CD14-positive monocyte (primary cell): ENCODE measurements at regions not wholly inside any gene's neighbourhood (a gene's known extent, or its start where the extent isn't known, plus 50 kb on each side); places are given as distances from the start of the nearest gene placed in this dataset.
A peak's percentile ranks its signal among the peaks of the same experiment; 100 is the strongest.

ENCODE experiments used
- DNase-seq, 3 donors: peaks; one replicate each; pipeline ENCODE4 v3.0.0-alpha.2; 2011 to 2022
- H2AFZ ChIP-seq: 2 replicates; pipeline ENCODE4 v1.6.0; 2012; ENCODE audit warnings: mild to moderate bottlenecking, low read depth, low read length, inconsistent platforms; ENCODE audit not compliant: insufficient read depth, poor library complexity, severe bottlenecking
- H3K27ac ChIP-seq, 2 donors: 1 replicate in 1 of 2; 2 replicates in 1 of 2; pipeline ENCODE4 v1.5.1; 2012 to 2013; ENCODE audit warnings: low read length in 2 of 2, control low read depth in 1 of 2, inconsistent platforms in 1 of 2, low read depth in 1 of 2, mild to moderate bottlenecking in 1 of 2
- H3K27me3 ChIP-seq, 2 donors: one replicate each; pipeline versions ENCODE4 v1.6.0 to v1.6.1; 2011 to 2013; ENCODE audit warnings: low read length in 2 of 2; ENCODE audit not compliant: control insufficient read depth in 2 of 2, insufficient read depth in 2 of 2
- H3K36me3 ChIP-seq, 2 donors: replicated peaks in 1 of 2; 1 replicate in 1 of 2; 2 replicates in 1 of 2; pipeline versions ENCODE4 v1.5.1 to v1.6.1; 2012 to 2013; ENCODE audit warnings: low read length in 2 of 2, control low read depth in 1 of 2, inconsistent platforms in 1 of 2, mild to moderate bottlenecking in 1 of 2; ENCODE audit not compliant: insufficient read depth in 2 of 2, control insufficient read depth in 1 of 2
- H3K4me1 ChIP-seq, 2 donors: 1 replicate in 1 of 2; 2 replicates in 1 of 2; pipeline versions ENCODE4 v1.5.1 to v1.6.1; 2012 to 2013; ENCODE audit warnings: low read length in 2 of 2, control low read depth in 1 of 2, inconsistent platforms in 1 of 2, mild to moderate bottlenecking in 1 of 2, moderate library complexity in 1 of 2; ENCODE audit not compliant: insufficient read depth in 2 of 2, control insufficient read depth in 1 of 2
- H3K4me2 ChIP-seq: replicated peaks from 2 replicates; pipeline ENCODE3; 2012; ENCODE audit warnings: low read length, moderate library complexity, mild to moderate bottlenecking; ENCODE audit not compliant: poor library complexity, severe bottlenecking; ENCODE audit errors: extremely low read depth
- H3K4me3 ChIP-seq, 3 experiments: fragments of 200-600 bp in 1 of 3; sonication (generic) in 1 of 3; replicated peaks in 1 of 3; 1 replicate in 2 of 3; 2 replicates in 1 of 3; pipeline ENCODE4 v1.5.1; 2011 to 2013; ENCODE audit warnings: low read length in 3 of 3, mild to moderate bottlenecking in 3 of 3, control low read depth in 2 of 3, low read depth in 2 of 3, inconsistent platforms in 1 of 3, moderate library complexity in 1 of 3
- H3K79me2 ChIP-seq: 2 replicates; pipeline ENCODE4 v1.6.0; 2012; ENCODE audit warnings: mild to moderate bottlenecking, control low read depth, inconsistent platforms, low read length, moderate library complexity; ENCODE audit not compliant: insufficient read depth
- H3K9ac ChIP-seq: 2 replicates; pipeline ENCODE4 v1.6.0; 2017; ENCODE audit warnings: low read length, mild to moderate bottlenecking; ENCODE audit not compliant: insufficient read depth, poor library complexity, severe bottlenecking
- H3K9me3 ChIP-seq, 2 donors: replicated peaks in 1 of 2; 1 replicate in 1 of 2; 2 replicates in 1 of 2; pipeline versions ENCODE4 v1.5.1 to v1.6.1; 2012 to 2013; ENCODE audit warnings: low read length in 2 of 2, control low read depth in 1 of 2; ENCODE audit not compliant: control insufficient read depth in 1 of 2, insufficient read depth in 1 of 2
- H4K20me1 ChIP-seq: 2 replicates; pipeline ENCODE4 v1.6.0; 2012; ENCODE audit warnings: mild to moderate bottlenecking, low read length, control low read depth, moderate library complexity; ENCODE audit not compliant: insufficient read depth
- H3K27ac Mint-ChIP-seq, 7 donors: one replicate each; pipeline ENCODE4 v1.8.0; 2020; ENCODE audit warnings: mild to moderate bottlenecking in 7 of 7, mixed read lengths in 7 of 7, moderate library complexity in 6 of 7, inconsistent platforms in 2 of 7
- H3K27me3 Mint-ChIP-seq, 3 donors: one replicate each; pipeline ENCODE4 v1.8.0; 2021 to 2022; ENCODE audit warnings: low read depth in 3 of 3, mild to moderate bottlenecking in 3 of 3, mixed read lengths in 3 of 3, moderate library complexity in 3 of 3, inconsistent platforms in 1 of 3
- H3K36me3 Mint-ChIP-seq, 2 donors: one replicate each; pipeline ENCODE4 v1.8.0; 2020; ENCODE audit warnings: mixed read lengths in 2 of 2, inconsistent platforms in 1 of 2, mild to moderate bottlenecking in 1 of 2
- H3K4me1 Mint-ChIP-seq: one replicate; pipeline ENCODE4 v1.8.0; 2020; ENCODE audit warnings: mild to moderate bottlenecking, mixed read lengths
- H3K4me3 Mint-ChIP-seq, 2 donors: one replicate each; pipeline ENCODE4 v1.8.0; 2020; ENCODE audit warnings: mild to moderate bottlenecking in 2 of 2, mixed read lengths in 2 of 2, moderate library complexity in 1 of 2
- H3K9me3 Mint-ChIP-seq, 7 donors: one replicate each; pipeline ENCODE4 v1.8.0; 2020 to 2022; ENCODE audit warnings: mixed read lengths in 7 of 7, mild to moderate bottlenecking in 6 of 7, moderate library complexity in 6 of 7, inconsistent platforms in 2 of 7
- CTCF ChIP-seq: fragments of 200-600 bp; IDR thresholded peaks from one replicate; pipeline ENCODE4 v1.8.0; 2022; ENCODE audit warnings: antibody characterized with exemption, mild to moderate bottlenecking
- WGBS: methylation state at CpG from one replicate; pipeline ENCODE4 v1.1.5; 2013; ENCODE audit warnings: missing lambda C conversion rate; ENCODE audit not compliant: insufficient coverage; 5-methylcytosine and 5-hydroxymethylcytosine counted together
- intact Hi-C, 2 donors: fragments of 100-400 bp; cut with micrococcal nuclease; formaldehyde crosslinking; loops; one replicate each; pipeline versions ENCODE4 v1.15.0 to v1.15.1; 2023

GRCh38 chr12:130031571-130032189, 127.9 kb upstream of the TMEM132D start:
- Histone ChIP-seq H4K20me1 (no peaks in the 10 kb centered on the region), H3K27ac (no peak overlapping the region), H3K4me3 (no peak overlapping the region), H3K4me2 (no peak overlapping the region), H3K36me3 (no peaks in the 10 kb centered on the region), H3K27me3 (no peaks in the 10 kb centered on the region), H2AFZ (no peak overlapping the region), H3K79me2 (no peaks in the 10 kb centered on the region), H3K9me3 (no peaks in the 10 kb centered on the region), H3K9ac (no peak overlapping the region), H3K4me1 (no peaks in the 10 kb centered on the region)
- H3K36me3 Mint-ChIP-seq, result no peaks in the 10 kb centered on the region
- H3K9me3 Mint-ChIP-seq, result no peaks in the 10 kb centered on the region
- H3K27me3 Mint-ChIP-seq, result peaks cover 2 to 6% (median 4%) of the 10 kb centered on the region in 3 donors
- no peaks in the 10 kb centered on the region for H3K4me1 Mint-ChIP-seq
- intact Hi-C loops, result no loop called here
- no peak overlapping the region for H3K4me3 Mint-ChIP-seq
- no peak overlapping the region for H3K27ac Mint-ChIP-seq
- WGBS, result 8% methylated on average over 9 of the region's 12 CpGs
- peak; percentile 2 to 28 (median 23) for DNase-seq
- peak; percentile 98 for TF ChIP-seq CTCF

- H3K9me3 ChIP-seq, result peaks cover 6 to 15% of the 10 kb centered on the region in 2 donors
- H3K27me3 Mint-ChIP-seq, result peaks cover 24 to 36% (median 30%) of the 10 kb centered on the region in 3 donors
- peaks cover 0 to 13% (median 8%) of the 10 kb centered on the region in 7 donors for H3K9me3 Mint-ChIP-seq
- no peak overlapping the region for H3K27ac ChIP-seq
- H3K4me3 ChIP-seq, result no peak overlapping the region
- peak; percentile 51 for TF ChIP-seq CTCF
- no peaks in the 10 kb centered on the region for H4K20me1 ChIP-seq
- H3K27ac Mint-ChIP-seq, result no peak overlapping the region
- 14% methylated on average over 52 of the region's 52 CpGs for WGBS
- H3K79me2 ChIP-seq, result no peaks in the 10 kb centered on the region
- no peaks in the 10 kb centered on the region for H3K4me1 ChIP-seq
- H3K27me3 ChIP-seq, result peaks cover 0 to 19% of the 10 kb centered on the region in 2 donors
- intact Hi-C loops, result no loop called here
- DNase-seq, result no peak
- no peak overlapping the region for H3K9ac ChIP-seq
- H3K4me1 Mint-ChIP-seq, result no peaks in the 10 kb centered on the region
- no peak overlapping the region for H2AFZ ChIP-seq
- no peaks in the 10 kb centered on the region for H3K36me3 Mint-ChIP-seq
- peak overlapping the region in 1 of 2 donors; percentile 40 for H3K4me3 Mint-ChIP-seq
- no peak overlapping the region for H3K4me2 ChIP-seq
- no peaks in the 10 kb centered on the region for H3K36me3 ChIP-seq
These were observed 120.1 kb upstream of the FZD10 start for GRCh38 chr12:130041983-130042812.
